OCI-LY3 (cell line): ENCODE measurements at regions not wholly inside any gene's neighbourhood (a gene's known extent, or its start where the extent isn't known, plus 50 kb on each side); places are given as distances from the start of the nearest gene placed in this dataset.

Experiments used
- H2AFZ ChIP-seq: fragments of 200-600, 300-600 bp; shearing (Covaris generic); 2 replicates; pipeline ENCODE4 v1.6.0; 2014; ENCODE audit warnings: antibody characterized with exemption, low read depth, low read length
- H3K27ac ChIP-seq: fragments of 200-600, 300-600 bp; sonication (generic); 2 replicates; pipeline ENCODE4 v1.5.1; 2014; ENCODE audit warnings: mild to moderate bottlenecking, low read length, moderate library complexity, mixed read lengths
- H3K27me3 ChIP-seq: fragments of 200-600, 300-600 bp; sonication (generic); 2 replicates; pipeline ENCODE4 v1.6.1; 2014; ENCODE audit warnings: low read depth, low read length, mixed read lengths
- H3K36me3 ChIP-seq: fragments of 200-600, 300-600 bp; sonication (generic); replicated peaks from 2 replicates; pipeline ENCODE3; 2014; ENCODE audit warnings: low read depth, low read length, mixed read lengths
- H3K4me1 ChIP-seq: fragments of 300-600, 200-600 bp; sonication (generic); 2 replicates; pipeline ENCODE4 v1.6.1; 2014; ENCODE audit warnings: low read length, mixed read lengths
- H3K4me2 ChIP-seq: fragments of 200-600, 300-600 bp; sonication (generic); 2 replicates; pipeline ENCODE4 v1.6.1; 2014; ENCODE audit warnings: low read length, mixed read lengths
- H3K4me3 ChIP-seq: fragments of 300-600, 200-600 bp; sonication (generic); 2 replicates; pipeline ENCODE4 v1.5.1; 2014; ENCODE audit warnings: antibody characterized with exemption, mild to moderate bottlenecking, low read length, moderate library complexity
- H3K79me2 ChIP-seq: fragments of 300-600, 200-600 bp; shearing (Covaris generic); 2 replicates; pipeline ENCODE4 v1.6.1; 2014; ENCODE audit warnings: mild to moderate bottlenecking, low read length, mixed read lengths
- H3K9ac ChIP-seq: fragments of 300-600, 200-600 bp; shearing (Covaris generic); 2 replicates; pipeline ENCODE4 v1.6.0; 2014; ENCODE audit warnings: mild to moderate bottlenecking, low read length, moderate library complexity
- H3K9me3 ChIP-seq: fragments of 200-600, 300-600 bp; shearing (Covaris generic); 2 replicates; pipeline ENCODE4 v1.6.1; 2014; ENCODE audit warnings: low read length, mixed read lengths; ENCODE audit not compliant: insufficient read depth
- H4K20me1 ChIP-seq: fragments of 200-600, 300-600 bp; sonication (generic); 2 replicates; pipeline ENCODE4 v1.6.1; 2016; ENCODE audit warnings: low read length, mixed read lengths; ENCODE audit not compliant: insufficient read depth
- CTCF ChIP-seq: fragments of 200-600, 300-600 bp; sonication (generic); IDR thresholded peaks from 2 replicates; pipeline ENCODE4 v1.5.1; 2014; ENCODE audit warnings: antibody characterized with exemption, low read length, low read depth
- EZH2phosphoT487 ChIP-seq: fragments of 200-600 bp; shearing (Covaris generic); IDR thresholded peaks from 2 replicates; pipeline ENCODE4 v1.6.1; 2018; ENCODE audit warnings: antibody characterized with exemption, mixed run types, low read depth

GRCh38 chr1:87950369-87950768 is 621.7 kb downstream of the LMO4 start:
- H2AFZ ChIP-seq: no peak overlapping the region
- no peak overlapping the region for H3K9ac ChIP-seq
- H4K20me1 ChIP-seq: no peaks in the 10 kb centered on the region
- H3K4me2 ChIP-seq: no peak overlapping the region
- H3K4me3 ChIP-seq: no peak overlapping the region
- TF ChIP-seq CTCF (no peak), EZH2phosphoT487 (no peak)
- no peaks in the 10 kb centered on the region for H3K79me2 ChIP-seq
- H3K4me1 ChIP-seq: no peaks in the 10 kb centered on the region
- no peaks in the 10 kb centered on the region for H3K36me3 ChIP-seq
- no peaks in the 10 kb centered on the region for H3K27me3 ChIP-seq
- no peaks in the 10 kb centered on the region for H3K9me3 ChIP-seq
- H3K27ac ChIP-seq: no peak overlapping the region

GRCh38 chr1:87951409-87951808 is 622.7 kb downstream of the LMO4 start:
- no peak overlapping the region for H3K4me2 ChIP-seq
- no peak overlapping the region for H2AFZ ChIP-seq
- H3K9ac ChIP-seq: no peak overlapping the region

GRCh38 chr1:87951852-87952251 is 623.2 kb downstream of the LMO4 start:
- TF ChIP-seq EZH2phosphoT487 (no peak), CTCF (no peak)
- no peak overlapping the region for H3K4me3 ChIP-seq
- H3K27ac ChIP-seq: no peak overlapping the region
- H2AFZ ChIP-seq: no peak overlapping the region
- no peak overlapping the region for H3K4me2 ChIP-seq
- H3K79me2 ChIP-seq: no peaks in the 10 kb centered on the region
- H3K27me3 ChIP-seq: no peaks in the 10 kb centered on the region; the same call in 1 of the 2 replicates
- no peak overlapping the region for H3K9ac ChIP-seq
- H4K20me1 ChIP-seq: no peaks in the 10 kb centered on the region
- H3K36me3 ChIP-seq: no peaks in the 10 kb centered on the region
- no peaks in the 10 kb centered on the region for H3K4me1 ChIP-seq
- no peaks in the 10 kb centered on the region for H3K9me3 ChIP-seq

More at GRCh38 chr1:87951409-87951808, 622.7 kb downstream of the LMO4 start:
- H3K27me3 ChIP-seq: no peaks in the 10 kb centered on the region; the same call in 1 of the 2 replicates
- no peaks in the 10 kb centered on the region for H4K20me1 ChIP-seq
- H3K36me3 ChIP-seq: no peaks in the 10 kb centered on the region
- H3K4me1 ChIP-seq: no peaks in the 10 kb centered on the region
- H3K79me2 ChIP-seq: no peaks in the 10 kb centered on the region
- no peaks in the 10 kb centered on the region for H3K9me3 ChIP-seq
- no peak overlapping the region for H3K4me3 ChIP-seq
- no peak overlapping the region for H3K27ac ChIP-seq
- TF ChIP-seq EZH2phosphoT487: no peak
- no peak for TF ChIP-seq CTCF

- Histone ChIP-seq H4K20me1 (no peaks in the 10 kb centered on the region), H3K9ac (no peak overlapping the region), H3K4me2 (no peak overlapping the region), H3K4me1 (no peaks in the 10 kb centered on the region), H3K36me3 (no peaks in the 10 kb centered on the region), H3K27me3 (no peaks in the 10 kb centered on the region; the same call in 1 of the 2 replicates), H3K9me3 (no peaks in the 10 kb centered on the region), H3K79me2 (no peaks in the 10 kb centered on the region), H3K4me3 (no peak overlapping the region), H3K27ac (no peak overlapping the region), H2AFZ (no peak overlapping the region)
- no peak for TF ChIP-seq CTCF
Observed at GRCh38 chr1:87953121-87953520, 624.4 kb downstream of the LMO4 start.
